Tibial artery (tissue), 4 donors: ENCODE measurements at regions not wholly inside any gene's neighbourhood (a gene's known extent, or its start where the extent isn't known, plus 50 kb on each side); places are given as distances from the start of the nearest gene placed in this dataset.
"Not testable (repeated sequence)": the region's sequence is repeated elsewhere in the genome, so short reads cannot be mapped to it uniquely, and the experiment has no call there.

Source experiments
- DNase-seq, 2 donors: peaks; one replicate each; pipeline ENCODE4 v3.0.0-alpha.2; 2019
- H3K27ac ChIP-seq, 2 donors: fragments of 200-600 bp; sonication (generic) in 1 of 2; 1 replicate in 1 of 2; 2 replicates in 1 of 2; pipeline ENCODE4 v1.5.1; 2018 to 2019; ENCODE audit warnings: mild to moderate bottlenecking in 1 of 2
- H3K27me3 ChIP-seq, 2 donors: fragments of 200-600 bp; sonication (generic) in 1 of 2; one replicate each; pipeline versions ENCODE4 v1.5.1 to v1.6.0; 2016 to 2019
- H3K36me3 ChIP-seq, 3 donors: fragments of 200-600 bp; sonication (generic) in 2 of 3; one replicate each; pipeline ENCODE4 v1.5.1; 2016 to 2019; ENCODE audit warnings: mild to moderate bottlenecking in 2 of 3
- H3K4me1 ChIP-seq, 4 donors: fragments of 200-600 bp; sonication (generic) in 2 of 4; 1 replicate in 3 of 4; 2 replicates in 1 of 4; pipeline ENCODE4 v1.5.1; 2016 to 2019
- H3K4me3 ChIP-seq, 2 donors: fragments of 200-600 bp; sonication (generic) in 1 of 2; 1 replicate in 1 of 2; 2 replicates in 1 of 2; pipeline ENCODE4 v1.5.1; 2018 to 2019; ENCODE audit warnings: mild to moderate bottlenecking in 2 of 2
- H3K9me3 ChIP-seq, 3 donors: fragments of 200-600 bp; sonication (generic) in 1 of 3; one replicate each; pipeline ENCODE4 v1.5.1; 2016 to 2019
- intact Hi-C: fragments of 100-400 bp; cut with DNase I; formaldehyde crosslinking; loops from one replicate; pipeline ENCODE4 v1.15.0; 2023; ENCODE audit warnings: low total_unique reads
- TF ChIP-seq, protein P1 (sequence below), 2 experiments: fragments of 200-600 bp in 1 of 2; fragments of 450-650 bp in 1 of 2; IDR thresholded peaks; one replicate each; pipeline ENCODE4 v1.5.1; 2017 to 2019; ENCODE audit warnings: antibody characterized with exemption in 2 of 2, mild to moderate bottlenecking in 1 of 2, moderate library complexity in 1 of 2

DNA sequence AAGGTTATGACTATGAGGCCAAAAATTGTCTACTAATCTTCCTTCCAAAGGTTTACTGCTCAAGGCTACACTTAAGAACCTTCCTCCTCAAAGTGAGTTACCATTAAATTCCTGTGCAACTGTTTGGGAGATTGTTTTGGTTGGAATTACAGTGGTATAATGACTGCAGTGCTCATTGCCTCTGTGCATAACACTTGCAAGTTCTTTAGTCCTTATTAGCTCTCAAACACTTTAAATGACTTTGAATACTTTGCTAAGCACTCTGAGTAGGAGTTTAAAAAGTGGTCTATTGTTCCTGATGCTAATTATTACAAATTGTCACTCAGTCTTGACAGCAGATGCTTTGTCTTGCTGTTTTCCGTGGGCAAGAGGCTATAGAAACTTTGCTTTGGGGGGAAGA lies 422.8 kb upstream of the PABPC4L start:
- intact Hi-C loops, result no loop called here

DNA sequence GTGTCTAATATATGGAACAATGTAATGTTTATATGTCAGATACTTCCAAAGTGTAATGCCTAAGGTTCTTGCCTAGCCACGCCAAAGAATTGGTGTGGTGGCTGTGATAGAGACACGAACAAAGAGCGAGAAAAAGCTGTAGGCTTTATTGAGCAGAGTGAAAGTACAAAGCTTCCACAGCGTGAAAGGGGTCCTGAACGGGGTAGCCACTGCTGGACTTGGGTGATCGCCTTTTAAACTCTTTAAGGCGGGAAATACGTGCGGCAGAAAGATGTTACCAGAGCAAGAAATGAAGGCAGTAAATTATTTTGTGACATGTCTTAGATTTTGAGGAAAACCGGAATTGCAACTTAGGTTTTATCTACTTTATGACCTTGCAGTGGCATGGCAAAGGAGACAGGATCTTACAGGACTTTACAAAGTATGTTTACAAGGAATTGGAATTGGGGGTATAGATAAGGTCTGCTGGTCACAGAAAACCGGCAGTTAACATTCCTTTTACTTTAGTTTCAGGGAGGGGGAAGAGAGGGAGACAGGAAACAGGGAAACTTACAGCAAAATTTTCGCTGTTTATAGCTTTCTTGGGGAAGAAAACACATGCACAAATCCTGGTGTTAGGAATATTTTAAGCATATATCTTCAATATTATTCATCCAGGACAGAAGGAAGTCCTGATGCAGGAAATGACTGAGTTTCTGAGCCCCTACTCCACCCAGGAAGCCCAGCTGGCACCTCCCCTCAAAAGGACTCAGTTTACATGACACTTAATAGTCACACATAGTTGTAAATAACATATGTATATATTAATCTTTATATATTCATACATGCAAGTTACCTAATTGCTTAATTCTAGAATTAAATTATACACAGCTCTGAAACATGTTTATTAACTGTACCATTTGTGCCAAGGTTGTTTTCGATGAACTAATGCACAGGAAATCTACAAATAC lies 421.3 kb upstream of the PABPC4L start:
- H3K4me3 ChIP-seq, H3K36me3 ChIP-seq, H3K27me3 ChIP-seq: not testable (repeated sequence)

More for the DNA sequence above, 422.8 kb upstream of the PABPC4L start:
- DNase-seq, result no peak
- Histone ChIP-seq H3K27me3 (no peaks in the 10 kb centered on the region), H3K4me3 (no peak overlapping the region), H3K27ac (no peak overlapping the region), H3K9me3 (no peaks in the 10 kb centered on the region), H3K4me1 (peaks cover 0 to 25% (median 1%) of the 10 kb centered on the region in 4 donors), H3K36me3 (no peaks in the 10 kb centered on the region)
- TF ChIP-seq, protein P1, sequence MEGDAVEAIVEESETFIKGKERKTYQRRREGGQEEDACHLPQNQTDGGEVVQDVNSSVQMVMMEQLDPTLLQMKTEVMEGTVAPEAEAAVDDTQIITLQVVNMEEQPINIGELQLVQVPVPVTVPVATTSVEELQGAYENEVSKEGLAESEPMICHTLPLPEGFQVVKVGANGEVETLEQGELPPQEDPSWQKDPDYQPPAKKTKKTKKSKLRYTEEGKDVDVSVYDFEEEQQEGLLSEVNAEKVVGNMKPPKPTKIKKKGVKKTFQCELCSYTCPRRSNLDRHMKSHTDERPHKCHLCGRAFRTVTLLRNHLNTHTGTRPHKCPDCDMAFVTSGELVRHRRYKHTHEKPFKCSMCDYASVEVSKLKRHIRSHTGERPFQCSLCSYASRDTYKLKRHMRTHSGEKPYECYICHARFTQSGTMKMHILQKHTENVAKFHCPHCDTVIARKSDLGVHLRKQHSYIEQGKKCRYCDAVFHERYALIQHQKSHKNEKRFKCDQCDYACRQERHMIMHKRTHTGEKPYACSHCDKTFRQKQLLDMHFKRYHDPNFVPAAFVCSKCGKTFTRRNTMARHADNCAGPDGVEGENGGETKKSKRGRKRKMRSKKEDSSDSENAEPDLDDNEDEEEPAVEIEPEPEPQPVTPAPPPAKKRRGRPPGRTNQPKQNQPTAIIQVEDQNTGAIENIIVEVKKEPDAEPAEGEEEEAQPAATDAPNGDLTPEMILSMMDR (IDR thresholded peaks at IDR 0.05), result no peak

DNA sequence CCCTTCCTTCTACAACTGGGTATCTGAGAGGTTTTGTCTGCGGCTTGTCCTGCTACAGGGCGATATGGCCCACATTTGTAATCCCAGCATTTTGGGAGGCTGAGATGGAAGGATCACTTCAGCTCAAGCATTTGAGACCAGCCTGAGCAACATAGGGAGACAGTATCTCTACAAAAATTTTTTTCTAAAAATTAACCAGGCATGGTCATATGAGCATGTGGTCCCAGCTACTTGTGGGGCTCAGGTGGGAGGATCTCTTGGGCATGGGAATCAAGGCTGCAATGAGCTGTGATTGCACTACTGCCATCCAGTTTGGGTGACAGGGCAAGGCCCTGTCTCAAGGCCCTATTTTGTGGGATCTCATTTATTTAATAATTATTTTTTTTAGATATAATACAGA lies 420.6 kb upstream of the PABPC4L start:
- Histone ChIP-seq H3K27me3 (no peaks in the 10 kb centered on the region), H3K4me1 (peaks cover 0 to 10% (median 0%) of the 10 kb centered on the region in 4 donors), H3K4me3 (no peak overlapping the region), H3K27ac (peak overlapping the region; percentile 15 to 28), H3K36me3 (no peaks in the 10 kb centered on the region), H3K9me3 (no peaks in the 10 kb centered on the region)
- intact Hi-C loops, result no loop called here
- TF ChIP-seq, protein P1 (IDR thresholded peaks at IDR 0.05), result no peak
- no peak for DNase-seq

More for the DNA sequence above, 421.3 kb upstream of the PABPC4L start:
- H3K9me3 ChIP-seq, H3K27ac ChIP-seq, intact Hi-C loops, DNase-seq: not testable (repeated sequence)
- H3K4me1 ChIP-seq, result peaks cover 0 to 13% (median 0%) of the 10 kb centered on the region in 4 donors

DNA sequence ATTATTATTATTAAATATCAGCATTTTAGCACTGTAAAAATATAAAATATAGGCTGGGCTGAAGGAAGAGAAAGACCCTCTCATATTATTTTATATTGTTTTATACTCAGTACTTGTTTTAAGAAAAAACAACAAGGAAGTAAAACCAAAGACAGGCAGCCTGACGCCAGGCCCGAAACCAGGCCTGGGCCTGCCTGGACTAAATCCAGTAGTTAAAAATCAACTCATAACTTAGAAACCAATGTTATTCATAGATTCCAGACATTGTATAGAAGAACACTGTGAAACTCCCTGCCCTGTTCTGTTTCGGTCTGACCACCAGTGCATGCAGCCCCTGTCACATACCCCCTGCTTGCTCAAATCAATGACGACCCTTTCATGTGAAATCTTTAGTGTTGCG lies 420.1 kb upstream of the PABPC4L start:
- DNase-seq, H3K27me3 ChIP-seq, H3K4me3 ChIP-seq, H3K36me3 ChIP-seq, intact Hi-C loops, H3K9me3 ChIP-seq: not testable (repeated sequence)
- Histone ChIP-seq H3K4me1 (peaks cover 0 to 10% (median 0%) of the 10 kb centered on the region in 4 donors), H3K27ac (peak overlapping the region; percentile 15 to 28)

DNA sequence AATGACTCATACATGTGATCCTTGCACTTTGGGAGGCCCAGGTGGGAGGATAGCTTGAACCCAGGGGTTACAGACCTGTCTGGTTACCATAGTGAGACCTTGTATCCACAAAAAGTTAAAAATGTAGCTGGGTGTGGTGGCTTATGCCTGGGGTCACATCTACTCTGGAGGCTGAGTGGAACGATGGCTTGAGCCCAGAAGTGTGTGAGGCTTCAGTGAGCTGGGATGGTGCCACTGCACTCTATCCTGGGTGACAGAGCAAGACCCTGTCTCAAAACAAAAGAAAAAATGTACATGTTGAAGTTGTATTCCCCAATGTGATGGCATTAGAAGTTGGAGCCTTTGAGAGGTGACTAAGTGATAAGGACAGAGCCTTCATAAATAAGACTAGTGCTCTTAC lies 409.4 kb upstream of the PABPC4L start:
- DNase-seq, result no peak
- no peak overlapping the region for H3K4me3 ChIP-seq
- intact Hi-C loops, result no loop called here

DNA sequence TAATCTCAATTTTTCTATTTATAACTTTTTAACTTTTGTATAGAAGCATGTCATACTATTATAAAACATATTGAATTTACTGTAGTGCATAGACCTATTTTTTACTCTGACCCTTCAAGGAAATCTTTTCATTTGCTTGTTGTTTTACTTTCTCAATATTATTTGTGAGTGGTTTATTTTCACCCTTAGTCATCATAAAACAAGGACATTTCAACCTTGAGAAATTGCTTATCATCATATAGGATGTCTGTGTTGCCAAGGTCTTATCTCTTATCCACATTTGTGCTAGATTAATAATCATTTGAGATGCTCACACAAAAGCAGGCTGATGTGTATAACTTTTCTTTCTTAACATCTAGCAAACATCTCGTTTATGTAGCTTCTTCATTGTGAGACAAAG lies 408.6 kb upstream of the PABPC4L start:
- Histone ChIP-seq H3K4me1 (no peaks in the 10 kb centered on the region), H3K27ac (no peak overlapping the region), H3K36me3 (no peaks in the 10 kb centered on the region), H3K9me3 (no peaks in the 10 kb centered on the region), H3K27me3 (no peaks in the 10 kb centered on the region), H3K4me3 (no peak overlapping the region)
- TF ChIP-seq, protein P1 (IDR thresholded peaks at IDR 0.05), result no peak
- intact Hi-C loops, result no loop called here
- no peak for DNase-seq

More for the DNA sequence above, 409.4 kb upstream of the PABPC4L start:
- Histone ChIP-seq H3K36me3 (no peaks in the 10 kb centered on the region), H3K27me3 (no peaks in the 10 kb centered on the region), H3K27ac (no peak overlapping the region), H3K9me3 (no peaks in the 10 kb centered on the region), H3K4me1 (no peaks in the 10 kb centered on the region)
- TF ChIP-seq, protein P1 (IDR thresholded peaks at IDR 0.05), result no peak
